Ecto neural progenitor cell (in vitro differentiated cells): ENCODE measurements at regions not wholly inside any gene's neighbourhood (a gene's known extent, or its start where the extent isn't known, plus 50 kb on each side); places are given as distances from the start of the nearest gene placed in this dataset.
A peak's percentile ranks its signal among the peaks of the same experiment; 100 is the strongest.

ENCODE experiments used
- DNase-seq: peaks from one replicate; pipeline ENCODE4 v3.0.0-alpha.2; 2018; ENCODE audit warnings: low spot score

- no peak for DNase-seq
Observed at GRCh38 chr2:41405441-41405840, 642.4 kb upstream of the PKDCC start.

- no peak for DNase-seq
Observed at GRCh38 chr2:41409328-41409727, 638.5 kb upstream of the PKDCC start.

GRCh38 chr2:41410011-41410410 is 637.8 kb upstream of the PKDCC start:
- DNase-seq = no peak

GRCh38 chr2:41413813-41414485 is 633.9 kb upstream of the PKDCC start:
- DNase-seq = no peak

- peak; percentile 52 for DNase-seq
Observed at GRCh38 chr2:41414486-41415230, 633.2 kb upstream of the PKDCC start.

GRCh38 chr2:41417511-41417910 is 630.3 kb upstream of the PKDCC start:
- no peak for DNase-seq

- DNase-seq = no peak
Observed at GRCh38 chr2:41420219-41420618, 627.6 kb upstream of the PKDCC start.

- DNase-seq = no peak
Observed at GRCh38 chr2:41420872-41421271, 626.9 kb upstream of the PKDCC start.

- no peak for DNase-seq
Observed at GRCh38 chr2:41431756-41432155, 616.1 kb upstream of the PKDCC start.

GRCh38 chr2:41432459-41432858 is 615.4 kb upstream of the PKDCC start:
- DNase-seq = no peak

- no peak for DNase-seq
Observed at GRCh38 chr2:41434991-41435390, 612.8 kb upstream of the PKDCC start.

GRCh38 chr2:41441958-41442357 is 605.9 kb upstream of the PKDCC start:
- DNase-seq = no peak

GRCh38 chr2:41445865-41446264 is 602.0 kb upstream of the PKDCC start:
- DNase-seq = no peak

GRCh38 chr2:41446266-41446665 is 601.6 kb upstream of the PKDCC start:
- DNase-seq = no peak

GRCh38 chr2:41448221-41448620 is 599.6 kb upstream of the PKDCC start:
- no peak for DNase-seq

- no peak for DNase-seq
Observed at GRCh38 chr2:41457026-41457425, 590.8 kb upstream of the PKDCC start.

- DNase-seq = no peak
Observed at GRCh38 chr2:41460661-41461060, 587.2 kb upstream of the PKDCC start.

GRCh38 chr2:41464395-41464794 is 583.4 kb upstream of the PKDCC start:
- DNase-seq = no peak

GRCh38 chr2:41475959-41476358 is 571.9 kb upstream of the PKDCC start:
- no peak for DNase-seq

- DNase-seq = no peak
Observed at GRCh38 chr2:41482659-41483058, 565.2 kb upstream of the PKDCC start.

- DNase-seq = no peak
Observed at GRCh38 chr2:41483226-41483625, 564.6 kb upstream of the PKDCC start.

GRCh38 chr2:41483982-41484857 is 563.6 kb upstream of the PKDCC start:
- DNase-seq = no peak

- no peak for DNase-seq
Observed at GRCh38 chr2:41484858-41485234, 563.0 kb upstream of the PKDCC start.
